Endothelial cell of umbilical vein (primary cell): ENCODE measurements at regions not wholly inside any gene's neighbourhood (a gene's known extent, or its start where the extent isn't known, plus 50 kb on each side); places are given as distances from the start of the nearest gene placed in this dataset.

Source experiments
- CTCF ChIP-seq, 2 donors: IDR thresholded peaks; 1 replicate in 1 of 2; 2 replicates in 1 of 2; pipeline ENCODE4 v1.5.1; 2011; ENCODE audit warnings: low read length in 2 of 2, mild to moderate bottlenecking in 2 of 2, moderate library complexity in 2 of 2, control low read depth in 1 of 2, inconsistent platforms in 1 of 2, low read depth in 1 of 2; ENCODE audit not compliant: insufficient read depth in 1 of 2; ENCODE audit errors: extremely low read depth in 1 of 2
- EZH2 ChIP-seq: IDR thresholded peaks from 2 replicates; pipeline ENCODE4 v1.6.1; 2012; ENCODE audit warnings: borderline replicate concordance, low read depth, mild to moderate bottlenecking, moderate library complexity, low read length, inconsistent platforms; ENCODE audit not compliant: severe bottlenecking
- FOS ChIP-seq: IDR thresholded peaks from 2 replicates; pipeline ENCODE4 v1.6.1; 2011; ENCODE audit warnings: mild to moderate bottlenecking, low read length, moderate library complexity, borderline replicate concordance; ENCODE audit not compliant: insufficient read depth
- GATA2 ChIP-seq: IDR thresholded peaks from 2 replicates; pipeline ENCODE4 v1.7.0; 2011; ENCODE audit warnings: low read depth, mild to moderate bottlenecking, moderate library complexity, mixed read lengths, low read length; ENCODE audit not compliant: insufficient read length, insufficient read depth
- JUN ChIP-seq: IDR thresholded peaks from 2 replicates; pipeline ENCODE4 v1.6.1; 2011; ENCODE audit warnings: borderline replicate concordance, low read depth; ENCODE audit not compliant: insufficient read length, insufficient read depth
- MAX ChIP-seq: IDR thresholded peaks from 2 replicates; pipeline ENCODE4 v1.6.1; 2011; ENCODE audit not compliant: insufficient read depth, insufficient read length
- MYC ChIP-seq: IDR thresholded peaks from one replicate; pipeline ENCODE4 v1.6.1; 2011; ENCODE audit warnings: mild to moderate bottlenecking, low read depth, low read length
- POLR2A ChIP-seq: IDR thresholded peaks from 2 replicates; pipeline ENCODE4 v1.6.1; 2012; ENCODE audit warnings: low read depth, mild to moderate bottlenecking, control low read depth, low read length
- POLR2AphosphoS5 ChIP-seq: IDR thresholded peaks from 2 replicates; pipeline ENCODE4 v1.6.1; 2012; ENCODE audit warnings: low read depth, mild to moderate bottlenecking, control low read depth, low read length, moderate library complexity; ENCODE audit not compliant: insufficient read depth

DNA sequence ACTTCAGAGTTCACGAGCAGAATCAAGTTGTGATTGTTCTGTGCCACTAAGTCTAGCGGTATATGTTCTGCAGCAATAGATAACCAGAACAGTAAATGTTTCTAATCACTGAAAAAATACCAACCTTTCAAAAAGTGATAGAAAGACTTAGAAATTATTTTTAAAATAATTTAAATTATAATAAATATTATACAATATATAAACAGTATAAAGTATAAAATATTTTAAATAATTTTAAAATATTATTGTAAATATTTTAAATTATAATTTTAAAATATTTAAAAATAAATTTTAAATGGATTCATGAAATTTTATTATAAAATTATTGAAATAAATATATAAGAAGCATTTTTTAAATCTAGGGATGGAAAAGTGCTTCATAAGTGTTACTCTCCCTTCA lies 126.3 kb upstream of the ID2 start:
- TF ChIP-seq CTCF (IDR thresholded peaks at IDR 0.05; ENCODE audit: extremely low read depth in 1 of 2, insufficient read depth in 1 of 2, low read depth in 1 of 2, low read length in 2 of 2) (no peak), JUN (no peak), MAX (no peak), POLR2AphosphoS5 (no peak), POLR2A (no peak), FOS (no peak), EZH2 (no peak), MYC (no peak), GATA2 (no peak)
